CD8-positive, alpha-beta memory T cell (primary cell): ENCODE measurements at regions not wholly inside any gene's neighbourhood (a gene's known extent, or its start where the extent isn't known, plus 50 kb on each side); places are given as distances from the start of the nearest gene placed in this dataset.
"Not testable (repeated sequence)": the region's sequence is repeated elsewhere in the genome, so short reads cannot be mapped to it uniquely, and the experiment has no call there.

Source experiments
- CTCF ChIA-PET: fragments of 350-600 bp; sonication (Branson Sonifier 250); formaldehyde crosslinking; loops from one replicate; lab custom pipeline; 2021; ENCODE audit warnings: antibody characterized with exemption; lab: Charles Lee
- POLR2A ChIA-PET: fragments of 350-600 bp; sonication (Branson Sonifier 250); formaldehyde crosslinking; loops from one replicate; lab custom pipeline; 2021; ENCODE audit warnings: antibody characterized with exemption; lab: Charles Lee
- DNase-seq, 5 donors: peaks; one replicate each; pipeline versions ENCODE4 v3.0.0 to v3.0.0-alpha.2; 2020 to 2022; ENCODE audit warnings: mixed read lengths in 1 of 5
- H3K27ac ChIP-seq: one replicate; pipeline ENCODE4 v1.7.0; 2013; ENCODE audit warnings: low read depth, mild to moderate bottlenecking, low read length, moderate library complexity
- H3K27me3 ChIP-seq: 2 replicates; pipeline ENCODE4 v1.7.0; 2013; ENCODE audit warnings: low read length, mild to moderate bottlenecking; ENCODE audit not compliant: insufficient read depth, poor library complexity, severe bottlenecking
- H3K36me3 ChIP-seq: 2 replicates; pipeline ENCODE4 v1.7.0; 2013; ENCODE audit warnings: mild to moderate bottlenecking, low read length, moderate library complexity; ENCODE audit not compliant: insufficient read depth
- H3K4me1 ChIP-seq: 2 replicates; pipeline ENCODE4 v1.7.0; 2013; ENCODE audit warnings: mild to moderate bottlenecking, low read length, moderate library complexity; ENCODE audit not compliant: insufficient read depth
- H3K4me3 ChIP-seq: 2 replicates; pipeline ENCODE4 v1.7.0; 2013; ENCODE audit warnings: mild to moderate bottlenecking, low read length
- H3K9me3 ChIP-seq: 2 replicates; pipeline ENCODE4 v1.7.0; 2013; ENCODE audit warnings: mild to moderate bottlenecking, low read length
- H3K27ac Mint-ChIP-seq, 8 donors: one replicate each; pipeline ENCODE4 v1.8.0; 2020 to 2021; ENCODE audit warnings: mixed read lengths in 8 of 8, mild to moderate bottlenecking in 6 of 8, inconsistent platforms in 3 of 8, moderate library complexity in 3 of 8
- H3K27me3 Mint-ChIP-seq, 2 donors: one replicate each; pipeline ENCODE4 v1.8.0; 2020 to 2021; ENCODE audit warnings: mixed read lengths in 2 of 2, mild to moderate bottlenecking in 1 of 2, moderate library complexity in 1 of 2
- H3K36me3 Mint-ChIP-seq, 3 donors: one replicate each; pipeline ENCODE4 v1.8.0; 2020 to 2021; ENCODE audit warnings: mixed read lengths in 3 of 3, inconsistent platforms in 1 of 3, mild to moderate bottlenecking in 1 of 3
- H3K4me1 Mint-ChIP-seq, 3 donors: one replicate each; pipeline ENCODE4 v1.8.0; 2020 to 2021; ENCODE audit warnings: mixed read lengths in 3 of 3, inconsistent platforms in 1 of 3, mild to moderate bottlenecking in 1 of 3
- H3K4me3 Mint-ChIP-seq, 7 donors: one replicate each; pipeline ENCODE4 v1.8.0; 2020 to 2021; ENCODE audit warnings: mixed read lengths in 7 of 7, mild to moderate bottlenecking in 6 of 7, moderate library complexity in 4 of 7, inconsistent platforms in 2 of 7
- H3K9me3 Mint-ChIP-seq, 5 donors: one replicate each; pipeline ENCODE4 v1.8.0; 2020 to 2022; ENCODE audit warnings: mixed read lengths in 5 of 5, mild to moderate bottlenecking in 3 of 5, moderate library complexity in 2 of 5, inconsistent platforms in 1 of 5

DNA sequence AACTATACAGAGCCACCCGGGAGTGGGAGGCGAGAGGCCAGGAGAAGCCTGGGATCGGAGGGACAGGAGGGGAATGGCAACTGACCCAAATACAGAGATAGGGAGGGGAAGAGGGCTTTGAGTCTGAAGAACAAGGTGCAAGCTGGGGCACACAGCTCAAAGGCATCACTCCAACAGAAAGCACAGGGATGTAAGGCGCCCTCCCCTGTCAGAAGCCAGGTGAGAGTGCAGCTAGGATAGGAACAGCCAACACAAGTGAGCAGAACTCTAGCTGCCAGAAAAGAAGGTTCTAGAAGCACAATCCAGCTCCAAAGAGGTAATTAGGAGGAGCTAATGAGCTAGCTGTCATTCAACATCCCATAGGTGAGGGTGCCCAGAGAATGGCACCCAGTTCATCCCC, 232.2 kb downstream of the DHX15 start:
- ChIA-PET POLR2A (no interaction called here), CTCF (no interaction called here)
- Mint-ChIP-seq H3K4me1 (no peaks in the 10 kb centered on the region), H3K9me3 (peaks cover 0 to 6% (median 0%) of the 10 kb centered on the region in 5 donors), H3K36me3 (no peaks in the 10 kb centered on the region), H3K27me3 (peaks cover 3 to 4% of the 10 kb centered on the region in 2 donors), H3K27ac (peak overlapping the region in 1 of 8 donors; percentile 84), H3K4me3 (no peak overlapping the region)
- Histone ChIP-seq H3K9me3 (no peaks in the 10 kb centered on the region), H3K4me3 (no peak overlapping the region), H3K27ac (no peak overlapping the region), H3K36me3 (no peaks in the 10 kb centered on the region), H3K27me3 (no peaks in the 10 kb centered on the region), H3K4me1 (no peaks in the 10 kb centered on the region)
- DNase-seq = no peak

DNA sequence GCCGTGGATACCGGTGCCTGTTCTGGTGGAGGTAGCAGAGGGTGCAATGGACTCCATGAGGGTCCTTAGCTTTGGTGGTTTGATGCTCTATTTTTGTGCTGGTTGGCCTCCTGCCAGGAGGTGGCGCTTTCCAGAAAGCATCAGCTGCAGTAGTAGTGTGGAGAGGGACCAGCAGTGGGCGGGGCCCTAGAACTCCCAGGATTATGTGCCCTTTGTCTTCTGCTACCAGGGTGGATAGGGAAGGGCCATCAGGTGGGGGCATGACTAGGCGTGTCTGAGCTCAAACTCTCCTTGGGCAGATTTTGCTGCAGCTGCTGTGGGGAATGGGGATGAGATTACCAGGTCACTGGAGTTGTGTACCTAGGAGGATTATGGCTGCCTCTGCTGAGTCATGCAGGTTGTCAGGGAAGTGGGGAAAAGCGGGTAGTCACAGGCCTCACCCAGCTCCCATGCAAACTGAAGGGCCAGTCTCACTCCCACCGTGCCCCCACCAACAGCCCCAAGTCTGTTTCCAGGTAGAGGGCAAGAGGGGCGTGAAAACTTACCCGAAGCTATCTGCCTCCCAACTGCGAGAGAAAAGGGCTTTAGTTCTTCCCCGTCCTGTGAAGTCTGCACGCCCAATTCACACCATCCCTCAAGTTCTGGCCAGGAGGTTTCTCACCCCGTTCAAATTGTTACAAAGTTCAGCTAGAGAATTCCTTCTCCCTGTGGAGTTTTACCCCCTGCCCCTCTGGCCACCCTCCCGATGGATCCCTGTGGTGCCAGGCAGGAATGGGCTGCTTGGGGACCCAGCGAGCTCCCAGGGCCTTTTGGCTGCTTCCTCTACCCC, 235.0 kb downstream of the DHX15 start:
- H3K27ac ChIP-seq, H3K4me1 ChIP-seq, DNase-seq, POLR2A ChIA-PET, H3K27me3 ChIP-seq, H3K4me1 Mint-ChIP-seq, H3K27me3 Mint-ChIP-seq, H3K36me3 Mint-ChIP-seq, H3K4me3 Mint-ChIP-seq, H3K36me3 ChIP-seq, CTCF ChIA-PET, H3K9me3 Mint-ChIP-seq, H3K9me3 ChIP-seq, H3K27ac Mint-ChIP-seq, H3K4me3 ChIP-seq: not testable (repeated sequence)

DNA sequence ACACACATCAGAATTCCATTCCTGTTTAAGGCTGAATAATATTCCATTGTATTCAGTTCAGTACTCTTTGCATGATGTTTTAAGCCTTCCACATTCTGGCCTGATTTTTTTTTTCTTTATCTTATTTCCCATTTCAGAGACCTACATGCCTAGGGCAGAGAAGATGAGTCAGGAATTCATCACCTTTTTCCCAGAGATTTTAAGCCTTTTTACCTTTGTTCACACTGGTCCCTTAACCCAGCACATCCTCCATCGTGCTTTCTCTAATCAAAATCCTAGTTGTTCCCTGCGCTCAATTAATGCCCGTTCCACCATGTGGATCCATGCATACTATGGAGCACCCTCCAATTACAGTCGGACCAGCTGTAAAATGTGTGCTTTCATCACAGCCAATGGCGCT, 245.1 kb downstream of the DHX15 start:
- no peak overlapping the region for H3K27ac ChIP-seq
- Mint-ChIP-seq H3K4me1 (no peaks in the 10 kb centered on the region), H3K27ac (peak overlapping the region in 1 of 8 donors; percentile 8), H3K36me3 (no peaks in the 10 kb centered on the region), H3K4me3 (no peak overlapping the region), H3K27me3 (peaks cover 0 to 2% of the 10 kb centered on the region in 2 donors), H3K9me3 (peaks cover 0 to 7% (median 4%) of the 10 kb centered on the region in 5 donors)
- ChIA-PET POLR2A (no interaction called here), CTCF (no interaction called here)
- no peaks in the 10 kb centered on the region for H3K36me3 ChIP-seq
- no peaks in the 10 kb centered on the region for H3K9me3 ChIP-seq
- H3K4me3 ChIP-seq = no peak overlapping the region
- DNase-seq = no peak
- H3K4me1 ChIP-seq = no peaks in the 10 kb centered on the region
- H3K27me3 ChIP-seq = no peaks in the 10 kb centered on the region

DNA sequence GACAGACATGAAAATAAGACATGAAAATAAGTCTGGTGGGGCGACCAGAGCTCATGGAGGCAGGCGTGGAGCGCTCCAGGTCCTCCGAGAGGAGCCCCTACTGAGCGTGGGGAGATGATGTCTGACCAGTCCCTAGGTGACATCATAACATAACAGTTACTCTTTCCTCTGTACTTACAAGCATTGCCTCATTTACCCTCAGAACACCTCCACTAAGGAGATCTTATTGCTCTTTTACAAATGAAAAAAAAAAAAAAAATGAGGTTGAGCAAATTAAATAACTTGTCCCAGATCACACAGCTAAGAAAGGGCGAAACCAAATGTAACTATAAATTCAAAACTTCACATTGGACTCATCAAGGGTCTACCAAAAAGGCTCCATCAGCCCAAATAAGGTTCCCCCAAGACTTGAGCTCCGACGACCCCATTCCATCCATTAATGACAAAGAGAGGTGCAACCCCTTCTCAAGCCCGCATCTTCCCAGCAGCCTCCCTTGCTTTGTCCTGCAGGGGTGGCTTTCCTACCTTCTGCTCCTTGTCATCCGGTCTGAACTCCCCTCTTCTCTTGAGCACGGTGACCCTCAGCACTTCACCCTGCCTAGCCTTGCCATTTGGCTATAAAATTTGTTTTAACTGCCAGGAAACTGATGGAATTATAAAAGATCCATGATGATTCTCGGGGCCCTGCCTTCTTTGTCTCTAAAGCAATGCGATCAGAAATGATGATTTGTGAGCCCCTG, 246.7 kb downstream of the DHX15 start:
- no peak for DNase-seq
- H3K27me3 Mint-ChIP-seq = peaks cover 0 to 2% of the 10 kb centered on the region in 2 donors
- Histone ChIP-seq H3K9me3 (no peaks in the 10 kb centered on the region), H3K27ac (no peak overlapping the region), H3K4me1 (no peaks in the 10 kb centered on the region), H3K27me3 (no peaks in the 10 kb centered on the region), H3K4me3 (no peak overlapping the region), H3K36me3 (no peaks in the 10 kb centered on the region)
- ChIA-PET POLR2A (no interaction called here), CTCF (no interaction called here)
- H3K36me3 Mint-ChIP-seq = no peaks in the 10 kb centered on the region
- no peak overlapping the region for H3K4me3 Mint-ChIP-seq
- H3K9me3 Mint-ChIP-seq = peaks cover 0 to 7% (median 4%) of the 10 kb centered on the region in 5 donors
- H3K4me1 Mint-ChIP-seq = no peaks in the 10 kb centered on the region
- no peak overlapping the region for H3K27ac Mint-ChIP-seq

DNA sequence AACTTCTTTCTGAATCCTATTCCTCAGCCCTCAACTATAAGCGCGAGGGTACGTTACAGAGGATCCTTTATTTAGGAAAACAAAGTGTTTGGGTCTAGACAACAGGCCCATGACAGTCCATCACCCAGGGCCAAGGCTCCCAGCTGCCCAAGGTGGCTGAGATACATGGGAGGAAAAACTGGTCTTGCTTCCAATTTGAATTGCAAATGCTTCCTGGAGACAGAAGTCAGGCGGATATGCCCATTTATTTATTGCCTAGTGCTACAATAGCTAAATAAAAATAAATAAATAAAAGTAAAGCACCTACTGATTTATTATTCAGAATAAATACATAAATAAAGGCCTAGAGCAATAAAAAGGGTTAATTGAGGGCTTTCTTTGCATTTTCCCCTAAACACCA, 248.7 kb downstream of the DHX15 start:
- no peaks in the 10 kb centered on the region for H3K27me3 ChIP-seq
- no peaks in the 10 kb centered on the region for H3K36me3 ChIP-seq
- CTCF ChIA-PET = no interaction called here
- POLR2A ChIA-PET = no interaction called here
- no peak overlapping the region for H3K4me3 ChIP-seq
- no peaks in the 10 kb centered on the region for H3K9me3 ChIP-seq
- H3K27me3 Mint-ChIP-seq = peaks cover 0 to 2% of the 10 kb centered on the region in 2 donors
- H3K4me3 Mint-ChIP-seq = no peak overlapping the region
- no peak overlapping the region for H3K27ac Mint-ChIP-seq
- no peaks in the 10 kb centered on the region for H3K4me1 Mint-ChIP-seq
- no peaks in the 10 kb centered on the region for H3K36me3 Mint-ChIP-seq
- peaks cover 0 to 5% (median 4%) of the 10 kb centered on the region in 5 donors for H3K9me3 Mint-ChIP-seq
- H3K27ac ChIP-seq = no peak overlapping the region
- no peak for DNase-seq
- H3K4me1 ChIP-seq = no peaks in the 10 kb centered on the region

DNA sequence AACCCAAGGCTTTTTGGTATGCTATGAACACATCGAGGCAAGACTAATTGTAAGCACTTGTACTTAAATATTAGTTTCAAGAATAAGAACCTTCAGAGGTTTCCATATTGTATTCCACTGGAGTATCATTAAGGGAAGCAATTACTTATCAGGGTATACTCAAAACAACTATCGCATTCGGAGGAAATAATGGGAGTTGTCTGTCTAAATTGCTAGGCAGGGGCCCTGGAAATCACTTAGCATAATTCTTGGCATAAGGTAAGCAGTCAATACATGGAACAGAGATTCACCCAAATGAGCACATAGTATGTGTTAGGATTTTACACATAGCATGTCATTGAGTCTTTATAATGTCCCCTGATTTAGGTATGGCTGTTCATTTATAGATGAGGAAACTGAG, 249.4 kb downstream of the DHX15 start:
- no peak for DNase-seq
- Histone ChIP-seq H3K27ac (no peak overlapping the region), H3K36me3 (no peaks in the 10 kb centered on the region), H3K4me3 (no peak overlapping the region), H3K9me3 (no peaks in the 10 kb centered on the region), H3K27me3 (no peaks in the 10 kb centered on the region), H3K4me1 (no peaks in the 10 kb centered on the region)
- POLR2A ChIA-PET = no interaction called here
- Mint-ChIP-seq H3K36me3 (no peaks in the 10 kb centered on the region), H3K9me3 (peaks cover 0 to 4% (median 0%) of the 10 kb centered on the region in 5 donors), H3K27ac (no peak overlapping the region), H3K4me3 (no peak overlapping the region), H3K27me3 (peaks cover 0 to 2% of the 10 kb centered on the region in 2 donors), H3K4me1 (no peaks in the 10 kb centered on the region)
- CTCF ChIA-PET = no interaction called here

DNA sequence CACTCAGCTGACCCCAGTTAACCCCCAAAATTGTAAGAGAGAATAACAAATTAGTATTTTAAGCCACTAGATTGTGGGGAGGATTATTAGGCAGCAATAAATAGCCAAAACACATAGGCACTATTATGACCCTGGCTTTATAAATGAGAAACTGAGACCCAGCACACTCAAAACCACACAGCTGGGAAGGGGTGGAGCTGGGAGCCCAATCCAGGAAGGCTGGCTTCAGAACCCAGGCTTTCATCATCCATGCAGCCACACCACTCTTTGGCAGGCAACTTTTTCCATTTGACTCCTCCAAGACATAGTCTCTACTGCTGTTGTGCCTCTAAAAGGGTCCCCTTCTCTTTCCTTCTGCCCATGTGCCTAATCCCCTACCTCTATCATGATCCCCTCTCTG, 253.8 kb downstream of the DHX15 start:
- POLR2A ChIA-PET = no interaction called here
- H3K36me3 Mint-ChIP-seq = no peaks in the 10 kb centered on the region
- peaks cover 0 to 2% (median 0%) of the 10 kb centered on the region in 5 donors for H3K9me3 Mint-ChIP-seq
- Histone ChIP-seq H3K9me3 (no peaks in the 10 kb centered on the region), H3K27ac (no peak overlapping the region), H3K4me1 (no peaks in the 10 kb centered on the region), H3K4me3 (no peak overlapping the region), H3K27me3 (no peaks in the 10 kb centered on the region), H3K36me3 (no peaks in the 10 kb centered on the region)
- DNase-seq = no peak
- H3K27ac Mint-ChIP-seq = no peak overlapping the region
- no peak overlapping the region for H3K4me3 Mint-ChIP-seq
- H3K27me3 Mint-ChIP-seq = no peaks in the 10 kb centered on the region
- H3K4me1 Mint-ChIP-seq = no peaks in the 10 kb centered on the region
- CTCF ChIA-PET = no interaction called here

DNA sequence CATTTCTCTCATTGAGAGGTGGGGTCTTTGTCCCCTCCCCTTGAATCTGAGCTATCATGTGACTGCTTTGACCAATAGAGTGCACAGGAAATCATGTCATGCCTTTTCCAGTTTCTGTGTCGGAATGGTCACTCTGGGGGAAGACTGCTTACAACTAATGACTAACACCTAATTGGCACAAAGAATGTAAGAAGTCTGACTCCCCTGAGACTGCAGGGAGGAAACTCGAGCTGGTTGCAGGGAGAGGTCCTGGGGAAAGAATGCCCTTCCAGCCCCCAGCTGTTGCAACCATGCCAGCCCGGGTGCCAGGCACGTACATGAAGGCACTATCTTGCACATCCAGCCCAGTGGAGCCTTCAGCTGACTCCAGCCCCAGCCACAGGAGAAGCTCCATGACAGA, 254.2 kb downstream of the DHX15 start:
- H3K4me1 ChIP-seq = no peaks in the 10 kb centered on the region
- H3K36me3 ChIP-seq = no peaks in the 10 kb centered on the region
- Mint-ChIP-seq H3K4me3 (no peak overlapping the region), H3K27ac (no peak overlapping the region), H3K27me3 (no peaks in the 10 kb centered on the region), H3K4me1 (no peaks in the 10 kb centered on the region), H3K36me3 (no peaks in the 10 kb centered on the region), H3K9me3 (peaks cover 0 to 2% (median 0%) of the 10 kb centered on the region in 5 donors)
- ChIA-PET POLR2A (no interaction called here), CTCF (no interaction called here)
- H3K9me3 ChIP-seq = no peaks in the 10 kb centered on the region
- no peak for DNase-seq
- no peak overlapping the region for H3K27ac ChIP-seq
- H3K27me3 ChIP-seq = no peaks in the 10 kb centered on the region
- H3K4me3 ChIP-seq = no peak overlapping the region
